Pancreas (tissue), 10 donors: ENCODE measurements at regions not wholly inside any gene's neighbourhood (a gene's known extent, or its start where the extent isn't known, plus 50 kb on each side); places are given as distances from the start of the nearest gene placed in this dataset.

Source experiments
- ATAC-seq, 4 donors: fragments of 200-7000 bp; cut with Tn5 transposase; one replicate each; pipeline versions ENCODE4 v1.8.0 to v1.9.1; 2020; ENCODE audit warnings: mild to moderate bottlenecking in 4 of 4, moderate library complexity in 4 of 4
- DNase-seq, 6 donors: peaks; one replicate each; pipeline ENCODE4 v3.0.0-alpha.2; 2020
- FAIRE-seq: peaks from 2 replicates; lab custom pipeline; 2012; peaks lifted over from hg19 to GRCh38; lab: Jason Lieb, UNC
- H3K27ac ChIP-seq, 4 donors: fragments of 200-600 bp; sonication (generic); 1 replicate in 3 of 4; 2 replicates in 1 of 4; pipeline versions ENCODE4 v1.5.0 to v1.8.0; 2020
- H3K27me3 ChIP-seq, 4 donors: fragments of 200-600 bp; one replicate each; pipeline ENCODE4 v1.8.0; 2021
- H3K36me3 ChIP-seq, 3 donors: fragments of 200-600 bp; sonication (generic) in 1 of 3; one replicate each; pipeline versions ENCODE4 v1.5.0 to v1.8.0; 2020 to 2021
- H3K4me1 ChIP-seq, 3 donors: fragments of 200-600 bp; one replicate each; pipeline ENCODE4 v1.8.0; 2021
- H3K4me3 ChIP-seq, 4 donors: fragments of 200-600 bp; sonication (generic) in 2 of 4; one replicate each; pipeline versions ENCODE4 v1.5.0 to v1.8.0; 2020 to 2021
- H3K9me3 ChIP-seq, 4 donors: fragments of 200-600 bp; one replicate each; pipeline ENCODE4 v1.8.0; 2021
- CTCF ChIP-seq, 4 donors: fragments of 200-600 bp; sonication (generic) in 3 of 4; IDR thresholded peaks; one replicate each; pipeline versions ENCODE4 v1.5.0 to v1.8.0; 2021; ENCODE audit warnings: antibody characterized with exemption in 4 of 4
- WGBS, 2 donors: extraction: QIAGEN DNeasy Blood & Tissue Kit; methylation state at CpG; one replicate each; pipeline ENCODE4 v1.1.7; 2013; 5-methylcytosine and 5-hydroxymethylcytosine counted together
- intact Hi-C, 3 donors: fragments of 100-400 bp; cut with DNase I; formaldehyde crosslinking; loops; one replicate each; pipeline versions ENCODE4 v1.11.1 to v1.14.2; 2022
- donor health status: healthy with polysubstance abuse.
- donor health status: DM: no; HTN: no; CAD: no; lungs with moderate emphysema.
- donor health status: DM: no; HTN: no; CAD: no.
- donor health status: control.
- donor health status: control.
- donor health status: Bipolar disorder and iron deficiency.
- donor health status: DM: yes; HTN: yes; CAD: no.
- donor health status: DM: no; HTN: no; CAD: no.
- donor health status: DM: no; HTN: no; CAD: no.
- donor health status: DM: yes; HTN: yes; CAD: no.

GRCh38 chr4:186813377-186814068 lies 89.9 kb upstream of the FAT1 start:
- 84 to 85% methylated on average over 3 of the region's 3 CpGs for WGBS, 2 donors
- TF ChIP-seq CTCF (IDR thresholded peaks at IDR 0.05), result no peak
- DNase-seq, result no peak
- H3K27ac ChIP-seq, result no peak overlapping the region
- H3K27me3 ChIP-seq, result no peaks in the 10 kb centered on the region
- intact Hi-C loops, result no loop called here
- H3K36me3 ChIP-seq, result no peaks in the 10 kb centered on the region
- ATAC-seq, result no peak
- FAIRE-seq, result no peak
- H3K4me3 ChIP-seq, result no peak overlapping the region
- H3K9me3 ChIP-seq, result no peaks in the 10 kb centered on the region
- H3K4me1 ChIP-seq, result peaks cover 0 to 1% (median 0%) of the 10 kb centered on the region in 3 donors

DNA sequence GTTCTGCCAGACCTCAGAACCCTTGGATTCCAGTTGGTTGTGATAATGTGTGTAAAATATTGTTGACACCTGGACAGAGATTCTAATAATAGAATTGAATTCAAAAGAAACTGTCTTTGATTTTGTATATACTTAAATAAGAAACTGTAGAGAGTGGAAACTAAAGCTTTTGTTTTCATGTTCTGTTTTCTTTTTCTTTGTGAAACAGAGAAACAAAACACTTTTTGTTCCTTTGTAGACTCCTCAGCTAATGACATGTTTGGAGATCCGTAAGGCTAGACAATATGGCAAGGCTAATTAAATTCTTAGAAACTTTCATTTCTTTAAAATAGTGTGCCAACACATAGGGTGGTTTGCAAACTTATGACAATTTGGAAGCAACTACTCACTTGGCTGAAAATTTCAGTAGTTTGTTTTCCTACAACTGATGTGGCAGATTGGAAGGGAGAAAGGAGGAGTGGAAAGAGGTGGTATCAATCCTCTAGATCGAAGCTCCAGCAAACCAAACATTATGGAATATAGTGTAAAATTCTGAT lies 90.9 kb upstream of the FAT1 start:
- DNase-seq (no peak), FAIRE-seq (no peak), ATAC-seq (no peak)
- intact Hi-C loops, result no loop called here
- no peak overlapping the region for H3K4me3 ChIP-seq
- H3K36me3 ChIP-seq, result no peaks in the 10 kb centered on the region
- no peak for TF ChIP-seq CTCF (IDR thresholded peaks at IDR 0.05)
- H3K27me3 ChIP-seq, result no peaks in the 10 kb centered on the region
- WGBS, 2 donors, result 37 to 41% methylated on average over 2 of the region's 2 CpGs
- H3K27ac ChIP-seq, result no peak overlapping the region
- no peaks in the 10 kb centered on the region for H3K9me3 ChIP-seq
- no peaks in the 10 kb centered on the region for H3K4me1 ChIP-seq

DNA sequence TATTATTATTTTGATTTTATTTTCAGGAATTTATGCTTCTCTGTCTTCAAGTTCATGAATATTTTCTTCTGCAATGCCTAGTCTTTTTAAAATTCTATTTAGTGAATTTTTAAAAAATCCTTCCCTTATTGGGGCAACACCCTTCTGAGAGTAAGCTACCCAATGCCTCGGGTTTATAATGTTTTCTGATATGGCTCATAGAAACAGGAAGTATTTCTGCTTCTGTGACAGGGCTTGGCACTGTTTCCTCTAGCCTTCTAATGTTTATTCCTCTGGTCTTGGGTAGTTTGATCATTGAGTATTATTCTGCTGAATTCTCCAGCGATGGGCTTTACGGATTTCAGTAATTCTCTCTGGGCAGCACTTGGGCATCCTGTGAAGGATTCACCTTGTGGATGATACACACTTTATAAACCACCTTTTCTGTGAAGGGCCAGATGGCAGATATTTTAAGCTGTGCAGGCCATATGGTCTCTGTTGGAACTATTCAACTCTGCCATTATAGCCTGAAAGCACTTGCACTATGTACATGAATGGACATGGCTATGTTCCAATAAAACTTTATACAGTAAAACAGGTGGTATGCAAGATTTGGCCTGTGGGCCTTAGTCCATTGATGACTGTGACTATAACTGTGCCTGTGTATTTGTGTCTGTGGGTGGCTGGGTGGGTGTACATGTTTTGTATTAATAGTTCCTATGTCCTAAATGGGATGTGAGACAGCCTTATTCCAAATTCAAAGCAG lies 95.9 kb upstream of the FAT1 start:
- no peak overlapping the region for H3K27ac ChIP-seq
- intact Hi-C loops, result no loop called here
- no peaks in the 10 kb centered on the region for H3K4me1 ChIP-seq
- FAIRE-seq (no peak), ATAC-seq (no peak), DNase-seq (no peak)
- no peak overlapping the region for H3K4me3 ChIP-seq
- H3K27me3 ChIP-seq, result no peaks in the 10 kb centered on the region
- no peaks in the 10 kb centered on the region for H3K9me3 ChIP-seq
- TF ChIP-seq CTCF (IDR thresholded peaks at IDR 0.05), result no peak
- H3K36me3 ChIP-seq, result no peaks in the 10 kb centered on the region
- 72 to 77% methylated on average over 3 of the region's 3 CpGs for WGBS, 2 donors

DNA sequence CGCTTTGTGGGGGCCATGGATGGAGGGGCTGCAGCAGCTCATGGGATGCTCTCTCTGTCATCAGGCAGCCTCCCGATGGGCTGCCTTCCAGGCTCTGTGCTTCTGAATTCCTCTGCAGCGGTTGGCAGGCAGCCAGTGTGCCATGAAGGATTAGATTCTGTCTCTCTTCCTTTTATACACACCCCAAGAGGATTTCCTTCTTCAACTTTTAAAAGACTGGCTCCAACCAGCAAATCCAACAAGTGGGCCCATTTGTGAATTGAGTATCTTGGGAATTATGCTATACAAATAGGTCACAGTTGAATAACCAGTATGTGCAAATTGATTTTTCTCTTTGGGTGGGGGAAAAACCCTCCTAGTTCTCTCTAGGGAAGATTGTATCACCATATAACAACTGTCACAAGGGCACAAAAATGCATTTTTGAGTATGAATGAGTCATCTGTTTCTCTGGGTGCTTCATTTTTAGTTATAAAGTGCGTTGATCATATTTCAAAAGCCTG lies 96.8 kb upstream of the FAT1 start:
- Histone ChIP-seq H3K4me1 (peaks cover 0 to 4% (median 0%) of the 10 kb centered on the region in 3 donors), H3K9me3 (no peaks in the 10 kb centered on the region), H3K36me3 (no peaks in the 10 kb centered on the region), H3K27me3 (no peaks in the 10 kb centered on the region), H3K27ac (no peak overlapping the region), H3K4me3 (no peak overlapping the region)
- 72 to 73% methylated on average over 4 of the region's 4 CpGs for whole genome bisulfite sequencing, 2 donors
- ATAC-seq (no peak), FAIRE-seq (no peak), DNase-seq (no peak)
- no peak for TF ChIP-seq CTCF (IDR thresholded peaks at IDR 0.05)
- intact Hi-C loops, result no loop called here
